ENCODE measurements at regions not wholly inside any gene's neighbourhood (a gene's known extent, or its start where the extent isn't known, plus 50 kb on each side); places are given as distances from the start of the nearest gene placed in this dataset.

- no peak for TF ChIP-seq CHD2 (IDR thresholded peaks at IDR 0.05; ENCODE audit: low read length, partially characterized antibody)
- TF ChIP-seq, protein P1, sequence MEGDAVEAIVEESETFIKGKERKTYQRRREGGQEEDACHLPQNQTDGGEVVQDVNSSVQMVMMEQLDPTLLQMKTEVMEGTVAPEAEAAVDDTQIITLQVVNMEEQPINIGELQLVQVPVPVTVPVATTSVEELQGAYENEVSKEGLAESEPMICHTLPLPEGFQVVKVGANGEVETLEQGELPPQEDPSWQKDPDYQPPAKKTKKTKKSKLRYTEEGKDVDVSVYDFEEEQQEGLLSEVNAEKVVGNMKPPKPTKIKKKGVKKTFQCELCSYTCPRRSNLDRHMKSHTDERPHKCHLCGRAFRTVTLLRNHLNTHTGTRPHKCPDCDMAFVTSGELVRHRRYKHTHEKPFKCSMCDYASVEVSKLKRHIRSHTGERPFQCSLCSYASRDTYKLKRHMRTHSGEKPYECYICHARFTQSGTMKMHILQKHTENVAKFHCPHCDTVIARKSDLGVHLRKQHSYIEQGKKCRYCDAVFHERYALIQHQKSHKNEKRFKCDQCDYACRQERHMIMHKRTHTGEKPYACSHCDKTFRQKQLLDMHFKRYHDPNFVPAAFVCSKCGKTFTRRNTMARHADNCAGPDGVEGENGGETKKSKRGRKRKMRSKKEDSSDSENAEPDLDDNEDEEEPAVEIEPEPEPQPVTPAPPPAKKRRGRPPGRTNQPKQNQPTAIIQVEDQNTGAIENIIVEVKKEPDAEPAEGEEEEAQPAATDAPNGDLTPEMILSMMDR (IDR thresholded peaks at IDR 0.05) = no peak
- TF ChIP-seq POLR2AphosphoS5 (IDR thresholded peaks at IDR 0.05; ENCODE audit: low read depth, low read length) = no peak
- TF ChIP-seq YY1 (IDR thresholded peaks at IDR 0.05; ENCODE audit: low read depth) = no peak
- no peak for TF ChIP-seq SMC3 (IDR thresholded peaks at IDR 0.05; ENCODE audit: low read depth, low read length)
- TF ChIP-seq TAF1 (IDR thresholded peaks at IDR 0.05; ENCODE audit: borderline replicate concordance, low read depth, low read length) = no peak
- TF ChIP-seq ELF1 (IDR thresholded peaks at IDR 0.05) = no peak
- TF ChIP-seq NFIC (IDR thresholded peaks at IDR 0.05; ENCODE audit: borderline replicate concordance) = no peak
- peak in 1 of 2 experiments; percentile 26; a peak in 2 of 4 replicates for TF ChIP-seq EP300 (IDR thresholded peaks at IDR 0.05; ENCODE audit: borderline replicate concordance in 1 of 2, low read depth in 1 of 2, low read length in 1 of 2)
- TF ChIP-seq RXRA (IDR thresholded peaks at IDR 0.05; ENCODE audit: borderline replicate concordance, low read depth) = no peak
- TF ChIP-seq, protein P2, sequence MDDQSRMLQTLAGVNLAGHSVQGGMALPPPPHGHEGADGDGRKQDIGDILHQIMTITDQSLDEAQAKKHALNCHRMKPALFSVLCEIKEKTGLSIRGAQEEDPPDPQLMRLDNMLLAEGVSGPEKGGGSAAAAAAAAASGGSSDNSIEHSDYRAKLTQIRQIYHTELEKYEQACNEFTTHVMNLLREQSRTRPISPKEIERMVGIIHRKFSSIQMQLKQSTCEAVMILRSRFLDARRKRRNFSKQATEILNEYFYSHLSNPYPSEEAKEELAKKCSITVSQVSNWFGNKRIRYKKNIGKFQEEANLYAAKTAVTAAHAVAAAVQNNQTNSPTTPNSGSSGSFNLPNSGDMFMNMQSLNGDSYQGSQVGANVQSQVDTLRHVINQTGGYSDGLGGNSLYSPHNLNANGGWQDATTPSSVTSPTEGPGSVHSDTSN (IDR thresholded peaks at IDR 0.05) = peak; percentile 75
Measured at GRCh38 chr15:85941186-85941855, 138.3 kb upstream of the AGBL1 start (continued).

GRCh38 chr15:85942632-85943031 is 137.0 kb upstream of the AGBL1 start:
- no peak for DNase-seq
- H3K4me3 ChIP-seq (ENCODE audit: low read depth in 2 of 2, low read length in 1 of 2) = no peak overlapping the region
- no peaks in the 10 kb centered on the region for H3K27me3 ChIP-seq (ENCODE audit: insufficient read depth)
- TF ChIP-seq TEAD4 (IDR thresholded peaks at IDR 0.05; ENCODE audit: borderline replicate concordance, insufficient read depth) (no peak), SIN3A (IDR thresholded peaks at IDR 0.05; ENCODE audit: borderline replicate concordance, low read depth, low read length) (no peak), FOXJ3 (CRISPR knock-in tag; IDR thresholded peaks at IDR 0.05) (no peak), NRF1 (IDR thresholded peaks at IDR 0.05; ENCODE audit: low read depth, low read length) (no peak), RFX5 (IDR thresholded peaks at IDR 0.05; ENCODE audit: low read length) (no peak), RAD21 (IDR thresholded peaks at IDR 0.05; ENCODE audit: low read length) (no peak)
- no peaks in the 10 kb centered on the region for H3F3A ChIP-seq (replicated peaks; ENCODE audit: insufficient read depth)
- H4K20me1 ChIP-seq (ENCODE audit: insufficient read depth) = no peaks in the 10 kb centered on the region
- H3K79me2 ChIP-seq (ENCODE audit: insufficient read depth) = no peaks in the 10 kb centered on the region
- H3K9ac ChIP-seq = no peak overlapping the region
- 72% methylated on average over 5 of the region's 5 CpGs for WGBS (ENCODE audit: low lambda C conversion rate)
- no peaks in the 10 kb centered on the region for H3K9me3 ChIP-seq
- no peaks in the 10 kb centered on the region for H3K36me3 ChIP-seq (replicated peaks in 1 of 2; ENCODE audit: control insufficient read depth in 1 of 2, insufficient read depth in 2 of 2, low read length in 1 of 2)
- no peaks in the 10 kb centered on the region for H3K9me2 ChIP-seq
- CTCF ChIA-PET = no interaction called here
- H2AFZ ChIP-seq (ENCODE audit: low read depth) = no peak overlapping the region
- H3K4me1 ChIP-seq (ENCODE audit: control insufficient read depth in 1 of 2, insufficient read depth in 2 of 2, low read depth in 1 of 2, low read length in 1 of 2) = no peaks in the 10 kb centered on the region; a peak in 1 of 4 replicates
- H3K4me2 ChIP-seq = no peak overlapping the region
- POLR2A ChIA-PET = no interaction called here
- H3K27ac ChIP-seq (ENCODE audit: low read depth in 2 of 2, low read length in 1 of 2) = no peak overlapping the region

Data from SK-N-SH (cell line).